ENCODE measurements at regions not wholly inside any gene's neighbourhood (a gene's known extent, or its start where the extent isn't known, plus 50 kb on each side); places are given as distances from the start of the nearest gene placed in this dataset.

DNA sequence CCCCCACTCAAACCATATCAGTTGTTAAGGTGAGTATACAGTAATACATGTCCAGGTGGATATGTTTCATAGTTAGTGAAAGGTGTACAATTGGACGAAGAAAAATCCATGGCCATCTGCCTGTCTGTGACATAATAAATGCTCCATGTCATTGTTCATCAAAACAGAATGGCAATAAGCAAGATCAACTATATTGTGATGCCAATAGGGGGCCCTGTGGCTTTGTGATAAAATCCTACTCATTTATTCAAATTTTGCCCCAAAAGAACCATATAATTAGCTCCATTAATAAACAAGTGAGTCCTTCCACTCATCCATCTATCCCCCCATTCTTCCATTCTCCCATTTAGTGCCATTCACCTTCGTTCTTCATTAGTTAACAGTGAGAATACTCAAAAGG, 102.0 kb downstream of the MGST1 start:
- FAIRE-seq, result no peak
- TF ChIP-seq, protein P1, sequence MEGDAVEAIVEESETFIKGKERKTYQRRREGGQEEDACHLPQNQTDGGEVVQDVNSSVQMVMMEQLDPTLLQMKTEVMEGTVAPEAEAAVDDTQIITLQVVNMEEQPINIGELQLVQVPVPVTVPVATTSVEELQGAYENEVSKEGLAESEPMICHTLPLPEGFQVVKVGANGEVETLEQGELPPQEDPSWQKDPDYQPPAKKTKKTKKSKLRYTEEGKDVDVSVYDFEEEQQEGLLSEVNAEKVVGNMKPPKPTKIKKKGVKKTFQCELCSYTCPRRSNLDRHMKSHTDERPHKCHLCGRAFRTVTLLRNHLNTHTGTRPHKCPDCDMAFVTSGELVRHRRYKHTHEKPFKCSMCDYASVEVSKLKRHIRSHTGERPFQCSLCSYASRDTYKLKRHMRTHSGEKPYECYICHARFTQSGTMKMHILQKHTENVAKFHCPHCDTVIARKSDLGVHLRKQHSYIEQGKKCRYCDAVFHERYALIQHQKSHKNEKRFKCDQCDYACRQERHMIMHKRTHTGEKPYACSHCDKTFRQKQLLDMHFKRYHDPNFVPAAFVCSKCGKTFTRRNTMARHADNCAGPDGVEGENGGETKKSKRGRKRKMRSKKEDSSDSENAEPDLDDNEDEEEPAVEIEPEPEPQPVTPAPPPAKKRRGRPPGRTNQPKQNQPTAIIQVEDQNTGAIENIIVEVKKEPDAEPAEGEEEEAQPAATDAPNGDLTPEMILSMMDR (IDR thresholded peaks at IDR 0.05; ENCODE audit: insufficient read depth, missing control alignments), result peak; percentile 10
- DNase-seq (ENCODE audit: insufficient read length, low spot score), result no peak

DNA sequence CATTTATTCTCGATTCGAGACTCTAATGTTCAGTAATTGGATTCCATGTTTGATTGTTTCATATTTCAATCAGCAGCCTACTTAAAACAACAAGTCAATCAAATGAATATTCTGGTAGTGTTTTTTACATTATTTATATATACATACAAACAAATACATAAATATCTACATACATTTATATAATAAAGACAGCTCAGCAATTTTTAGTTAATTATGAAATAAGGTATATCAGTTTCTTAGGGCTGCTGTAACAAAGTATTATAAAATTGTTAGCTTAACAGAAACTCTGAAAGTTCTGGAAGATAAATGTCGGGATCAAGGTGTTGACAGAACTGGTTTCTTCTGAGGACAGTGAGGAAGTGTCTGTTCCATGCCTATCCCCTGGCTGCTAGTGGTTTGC, 105.9 kb downstream of the MGST1 start:
- FAIRE-seq (no peak), DNase-seq (ENCODE audit: insufficient read length, low spot score) (no peak)
- TF ChIP-seq, protein P1 (IDR thresholded peaks at IDR 0.05; ENCODE audit: insufficient read depth, missing control alignments), result no peak

DNA sequence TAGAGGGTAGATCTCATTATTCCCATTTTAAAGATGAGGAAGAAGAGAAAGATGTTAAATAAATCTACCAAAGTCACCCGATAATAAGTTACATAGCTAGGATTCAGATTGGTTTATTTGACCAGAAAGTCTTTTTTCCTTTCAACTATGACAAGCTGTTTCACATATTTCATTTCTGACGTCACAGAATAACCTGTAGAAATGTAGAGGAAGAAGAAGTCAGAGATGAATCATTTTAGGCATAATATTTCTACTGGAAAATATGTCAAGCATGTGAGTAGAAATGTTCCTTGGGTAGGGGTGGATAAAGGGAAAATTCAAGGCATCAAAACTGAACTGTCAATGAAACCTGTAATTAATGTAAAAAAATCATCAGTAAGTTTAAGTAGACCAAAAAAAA, 107.0 kb downstream of the MGST1 start:
- DNase-seq (ENCODE audit: insufficient read length, low spot score) (no peak), FAIRE-seq (no peak)
- TF ChIP-seq, protein P1 (IDR thresholded peaks at IDR 0.05; ENCODE audit: insufficient read depth, missing control alignments), result no peak

DNA sequence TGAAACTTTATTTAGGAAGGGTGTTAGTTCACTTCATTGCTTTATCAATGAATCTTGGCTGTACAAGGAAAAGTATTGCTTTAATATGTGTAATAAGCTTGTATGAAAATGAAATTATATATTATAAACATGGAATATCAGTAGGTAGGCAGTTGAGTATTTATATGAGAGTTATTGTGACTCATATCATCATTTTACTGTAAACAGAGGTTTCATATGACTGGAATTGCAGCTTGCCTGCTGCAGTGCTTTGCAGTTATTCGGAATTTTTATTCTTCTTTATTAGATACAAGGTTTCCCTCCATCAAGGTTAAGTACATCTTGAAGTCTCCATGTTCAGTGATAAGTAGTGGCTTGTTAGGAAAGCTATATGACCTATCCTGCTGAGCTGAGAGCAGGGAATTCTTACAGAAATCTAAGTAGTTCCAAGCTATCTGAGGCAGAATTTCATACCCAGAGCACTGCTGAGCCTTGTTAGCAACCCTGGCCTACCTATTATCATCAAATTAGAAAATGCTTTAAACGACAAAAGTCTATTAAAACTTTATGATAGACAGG, 111.2 kb downstream of the MGST1 start:
- FAIRE-seq (no peak), DNase-seq (ENCODE audit: insufficient read length, low spot score) (no peak)
- TF ChIP-seq, protein P1 (IDR thresholded peaks at IDR 0.05; ENCODE audit: insufficient read depth, missing control alignments), result no peak

DNA sequence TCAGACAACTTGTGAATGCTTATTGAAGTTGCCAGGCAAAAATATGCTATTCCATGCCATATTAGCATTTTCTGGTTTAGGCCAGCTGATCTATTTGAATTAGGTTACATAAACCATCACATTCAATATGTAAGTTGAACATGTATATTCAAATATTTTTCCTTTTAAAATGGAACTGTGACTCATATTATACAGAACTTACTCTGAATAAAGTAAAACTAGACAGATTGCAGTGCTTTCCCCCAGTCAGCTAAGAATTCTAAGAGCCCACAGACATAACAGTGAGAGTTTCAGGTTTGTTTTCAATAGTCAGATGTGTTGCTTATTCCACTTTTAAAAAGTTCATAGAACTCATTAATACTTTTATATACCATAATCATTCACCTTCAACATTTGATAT, 119.8 kb downstream of the MGST1 start:
- DNase-seq (ENCODE audit: insufficient read length, low spot score) (no peak), FAIRE-seq (no peak)

DNA sequence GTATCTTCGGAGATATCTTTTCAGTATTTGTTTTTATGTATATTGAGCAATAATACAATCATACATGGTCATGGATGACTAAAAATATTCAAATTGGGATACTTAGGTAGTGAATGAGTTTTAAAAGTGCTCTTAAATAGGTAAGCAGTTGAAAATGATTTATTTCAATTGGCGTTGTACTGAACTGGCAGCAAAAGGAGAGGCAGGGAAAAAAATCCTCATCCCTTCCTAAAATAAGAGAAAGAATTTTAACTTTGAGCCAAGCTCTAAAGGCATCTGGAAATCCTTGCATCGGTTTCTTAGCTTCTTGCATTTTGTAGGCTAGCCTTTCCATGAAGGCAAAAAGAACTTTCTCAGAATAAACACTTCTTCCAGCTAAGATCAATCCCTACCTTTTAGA, 125.2 kb downstream of the MGST1 start:
- no peak for FAIRE-seq
- no peak for DNase-seq (ENCODE audit: insufficient read length, low spot score)
- TF ChIP-seq, protein P1 (IDR thresholded peaks at IDR 0.05; ENCODE audit: insufficient read depth, missing control alignments), result no peak

More for the DNA sequence above, 119.8 kb downstream of the MGST1 start:
- TF ChIP-seq, protein P1 (IDR thresholded peaks at IDR 0.05; ENCODE audit: insufficient read depth, missing control alignments), result no peak

DNA sequence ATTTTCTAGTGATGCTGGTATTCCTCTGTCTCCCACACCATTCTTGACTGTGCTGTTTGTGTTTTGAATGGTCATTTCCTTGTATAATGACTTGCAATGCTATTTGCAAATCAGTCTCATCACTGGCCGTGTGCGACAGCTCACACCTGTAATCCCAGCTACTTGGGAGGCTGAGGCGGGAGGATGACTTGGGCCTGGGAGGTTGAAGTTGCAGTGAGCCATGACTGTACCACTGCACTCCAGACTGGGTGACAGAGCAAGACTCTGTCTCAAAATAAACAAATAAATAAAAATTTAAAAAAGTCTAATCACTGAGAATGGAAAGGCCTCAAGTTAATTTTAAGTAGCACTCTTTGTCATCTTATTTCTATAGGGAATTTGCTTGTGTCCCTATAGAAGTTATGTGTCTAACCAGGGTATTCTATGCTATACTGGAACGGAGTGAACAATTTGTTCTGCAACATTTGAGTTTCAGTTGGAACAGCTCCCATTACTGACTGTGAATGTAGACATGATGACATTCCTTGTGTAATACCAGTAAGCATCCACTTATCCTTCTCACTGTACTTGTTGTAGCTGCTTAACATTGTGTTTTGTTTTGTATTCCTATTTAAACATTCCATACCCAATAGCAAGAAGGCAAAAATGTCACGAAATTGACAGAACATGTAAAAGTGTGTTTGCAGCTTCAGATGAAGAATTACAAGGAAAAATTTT, 126.3 kb downstream of the MGST1 start:
- TF ChIP-seq, protein P1 (IDR thresholded peaks at IDR 0.05; ENCODE audit: insufficient read depth, missing control alignments), result no peak
- no peak for DNase-seq (ENCODE audit: insufficient read length, low spot score)
- no peak for FAIRE-seq
